SU-DHL-6 (cell line): ENCODE measurements at regions not wholly inside any gene's neighbourhood (a gene's known extent, or its start where the extent isn't known, plus 50 kb on each side); places are given as distances from the start of the nearest gene placed in this dataset.

Experiments
- H2AFZ ChIP-seq: fragments of 200-600 bp; sonication (generic); 2 replicates; pipeline ENCODE4 v1.6.1; 2014; ENCODE audit warnings: low read depth, mild to moderate bottlenecking, moderate library complexity, mixed read lengths, antibody characterized with exemption, low read length; ENCODE audit not compliant: severe bottlenecking
- H3F3A ChIP-seq: fragments of 200-600 bp; shearing (Covaris generic); 2 replicates; pipeline ENCODE4 v1.6.0; 2016; ENCODE audit warnings: antibody characterized with exemption, mild to moderate bottlenecking; ENCODE audit not compliant: insufficient read depth
- H3K27ac ChIP-seq: fragments of 200-600 bp; sonication (generic); 2 replicates; pipeline ENCODE4 v1.5.1; 2016; ENCODE audit warnings: low read depth, mild to moderate bottlenecking, low read length, moderate library complexity, mixed read lengths
- H3K27me3 ChIP-seq: fragments of 200-600 bp; sonication (generic), shearing (Covaris generic); 2 replicates; pipeline ENCODE4 v1.6.0; 2014; ENCODE audit warnings: mild to moderate bottlenecking, low read length
- H3K36me3 ChIP-seq: fragments of 200-600 bp; sonication (generic); 2 replicates; pipeline ENCODE4 v1.6.1; 2014; ENCODE audit warnings: mild to moderate bottlenecking, low read length, mixed read lengths
- H3K4me2 ChIP-seq: fragments of 300-600, 200-600 bp; shearing (Covaris generic), sonication (generic); 2 replicates; pipeline ENCODE4 v1.6.0; 2014; ENCODE audit warnings: low read length, low read depth, mild to moderate bottlenecking; ENCODE audit not compliant: poor library complexity, severe bottlenecking
- H3K4me3 ChIP-seq: fragments of 200-600 bp; sonication (generic); 2 replicates; pipeline ENCODE4 v1.5.1; 2014; ENCODE audit warnings: antibody characterized with exemption, low read length, mild to moderate bottlenecking, mixed read lengths; ENCODE audit not compliant: insufficient read depth, poor library complexity, severe bottlenecking
- H3K79me2 ChIP-seq: fragments of 200-600 bp; sonication (generic); 2 replicates; pipeline ENCODE4 v1.6.1; 2014; ENCODE audit warnings: mild to moderate bottlenecking, low read length, moderate library complexity; ENCODE audit not compliant: insufficient read depth
- H3K9ac ChIP-seq: fragments of 200-600 bp; sonication (generic); 2 replicates; pipeline ENCODE4 v1.7.0; 2014; ENCODE audit warnings: mild to moderate bottlenecking, low read length
- H3K9me2 ChIP-seq: fragments of 200-600 bp; sonication (generic); replicated peaks from 2 replicates; pipeline ENCODE4 v1.6.1; 2014; ENCODE audit warnings: low read length; ENCODE audit not compliant: insufficient read depth
- H3K9me3 ChIP-seq: fragments of 200-600 bp; sonication (generic); 2 replicates; pipeline ENCODE4 v1.6.1; 2014; ENCODE audit warnings: low read length, mixed read lengths; ENCODE audit not compliant: insufficient read depth
- H4K20me1 ChIP-seq: fragments of 200-600 bp; sonication (generic); 2 replicates; pipeline ENCODE4 v1.6.1; 2014; ENCODE audit warnings: low read depth, mild to moderate bottlenecking, antibody characterized with exemption, low read length, moderate library complexity, mixed read lengths
- EZH2phosphoT487 ChIP-seq: fragments of 200-600 bp; sonication (generic), shearing (Covaris generic); conservative IDR thresholded peaks from 2 replicates; pipeline ENCODE4 v1.6.1; 2018; ENCODE audit warnings: mild to moderate bottlenecking, antibody characterized with exemption, low read length, moderate library complexity, mixed read lengths
- TF ChIP-seq, protein P1 (sequence below): fragments of 200-600 bp; sonication (generic); IDR thresholded peaks from one replicate; pipeline ENCODE4 v1.5.1; 2017; ENCODE audit warnings: antibody characterized with exemption, mild to moderate bottlenecking, low read length, moderate library complexity; ENCODE audit not compliant: insufficient read depth, poor library complexity, severe bottlenecking

- Histone ChIP-seq H3K9me2 (no peaks in the 10 kb centered on the region; the same call in 1 of the 2 replicates), H3K9me3 (no peaks in the 10 kb centered on the region), H2AFZ (no peak overlapping the region), H3K79me2 (no peaks in the 10 kb centered on the region), H3K27ac (no peak overlapping the region), H3K27me3 (no peaks in the 10 kb centered on the region), H4K20me1 (no peaks in the 10 kb centered on the region), H3K4me2 (no peak overlapping the region), H3K4me3 (no peak overlapping the region), H3K36me3 (no peaks in the 10 kb centered on the region), H3F3A (no peaks in the 10 kb centered on the region), H3K9ac (no peak overlapping the region)
- TF ChIP-seq, protein P1, sequence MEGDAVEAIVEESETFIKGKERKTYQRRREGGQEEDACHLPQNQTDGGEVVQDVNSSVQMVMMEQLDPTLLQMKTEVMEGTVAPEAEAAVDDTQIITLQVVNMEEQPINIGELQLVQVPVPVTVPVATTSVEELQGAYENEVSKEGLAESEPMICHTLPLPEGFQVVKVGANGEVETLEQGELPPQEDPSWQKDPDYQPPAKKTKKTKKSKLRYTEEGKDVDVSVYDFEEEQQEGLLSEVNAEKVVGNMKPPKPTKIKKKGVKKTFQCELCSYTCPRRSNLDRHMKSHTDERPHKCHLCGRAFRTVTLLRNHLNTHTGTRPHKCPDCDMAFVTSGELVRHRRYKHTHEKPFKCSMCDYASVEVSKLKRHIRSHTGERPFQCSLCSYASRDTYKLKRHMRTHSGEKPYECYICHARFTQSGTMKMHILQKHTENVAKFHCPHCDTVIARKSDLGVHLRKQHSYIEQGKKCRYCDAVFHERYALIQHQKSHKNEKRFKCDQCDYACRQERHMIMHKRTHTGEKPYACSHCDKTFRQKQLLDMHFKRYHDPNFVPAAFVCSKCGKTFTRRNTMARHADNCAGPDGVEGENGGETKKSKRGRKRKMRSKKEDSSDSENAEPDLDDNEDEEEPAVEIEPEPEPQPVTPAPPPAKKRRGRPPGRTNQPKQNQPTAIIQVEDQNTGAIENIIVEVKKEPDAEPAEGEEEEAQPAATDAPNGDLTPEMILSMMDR, result no peak
- no peak for TF ChIP-seq EZH2phosphoT487
Observed at GRCh38 chr6:23305325-23305943, 736.1 kb downstream of the HDGFL1 start.

DNA sequence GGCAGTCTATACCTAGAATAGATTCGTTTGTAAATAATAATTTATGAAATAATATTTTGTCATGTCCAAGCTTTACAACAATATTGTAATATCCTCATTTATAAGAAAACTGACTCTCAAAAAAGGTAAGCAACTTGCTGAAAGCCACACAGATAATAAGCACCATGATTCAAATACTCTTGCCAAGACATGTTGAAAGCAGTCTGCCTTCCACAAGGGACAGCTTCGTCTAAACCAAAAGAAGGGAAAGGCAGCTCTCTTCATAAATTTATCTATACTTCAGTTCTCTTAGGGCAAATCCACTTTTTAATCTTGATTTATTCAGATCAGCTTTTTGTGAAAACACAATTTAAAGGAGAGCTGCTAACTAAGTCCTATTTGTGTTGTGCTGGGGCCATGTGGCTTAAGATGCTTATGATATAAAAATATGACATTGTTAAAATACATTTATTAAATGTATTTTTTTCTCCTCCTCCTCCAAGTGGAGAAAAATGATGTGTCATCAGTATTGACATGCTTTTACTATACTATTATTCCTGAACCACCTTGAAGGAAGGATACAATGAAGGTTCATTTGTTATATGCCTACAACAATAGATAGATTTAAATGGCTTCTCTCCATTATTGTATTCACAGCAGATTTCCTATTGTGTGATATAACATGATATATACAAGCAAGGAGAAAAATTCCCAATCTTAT is 737.0 kb downstream of the HDGFL1 start:
- no peak overlapping the region for H3K27ac ChIP-seq
- H3K79me2 ChIP-seq, result no peaks in the 10 kb centered on the region
- H4K20me1 ChIP-seq, result no peaks in the 10 kb centered on the region
- TF ChIP-seq, protein P1, result no peak
- no peak for TF ChIP-seq EZH2phosphoT487
- no peaks in the 10 kb centered on the region; the same call in 1 of the 2 replicates for H3K9me2 ChIP-seq
- no peak overlapping the region for H2AFZ ChIP-seq
- H3K4me2 ChIP-seq, result no peak overlapping the region
- no peaks in the 10 kb centered on the region for H3K36me3 ChIP-seq
- no peak overlapping the region for H3K4me3 ChIP-seq
- no peak overlapping the region for H3K9ac ChIP-seq
- H3K27me3 ChIP-seq, result no peaks in the 10 kb centered on the region
- H3K9me3 ChIP-seq, result no peaks in the 10 kb centered on the region
- H3F3A ChIP-seq, result no peaks in the 10 kb centered on the region

GRCh38 chr6:23307516-23307915 is 738.1 kb downstream of the HDGFL1 start:
- Histone ChIP-seq H3K27me3 (no peaks in the 10 kb centered on the region), H3K4me3 (no peak overlapping the region), H3K4me2 (no peak overlapping the region), H3K36me3 (no peaks in the 10 kb centered on the region), H3K9me2 (no peaks in the 10 kb centered on the region; the same call in 1 of the 2 replicates), H3K9me3 (no peaks in the 10 kb centered on the region), H2AFZ (no peak overlapping the region), H4K20me1 (no peaks in the 10 kb centered on the region), H3K9ac (no peak overlapping the region), H3F3A (no peaks in the 10 kb centered on the region), H3K79me2 (no peaks in the 10 kb centered on the region), H3K27ac (no peak overlapping the region)
- TF ChIP-seq, protein P1, result no peak
- no peak for TF ChIP-seq EZH2phosphoT487
